ENCODE measurements at regions not wholly inside any gene's neighbourhood (a gene's known extent, or its start where the extent isn't known, plus 50 kb on each side); places are given as distances from the start of the nearest gene placed in this dataset.

DNA sequence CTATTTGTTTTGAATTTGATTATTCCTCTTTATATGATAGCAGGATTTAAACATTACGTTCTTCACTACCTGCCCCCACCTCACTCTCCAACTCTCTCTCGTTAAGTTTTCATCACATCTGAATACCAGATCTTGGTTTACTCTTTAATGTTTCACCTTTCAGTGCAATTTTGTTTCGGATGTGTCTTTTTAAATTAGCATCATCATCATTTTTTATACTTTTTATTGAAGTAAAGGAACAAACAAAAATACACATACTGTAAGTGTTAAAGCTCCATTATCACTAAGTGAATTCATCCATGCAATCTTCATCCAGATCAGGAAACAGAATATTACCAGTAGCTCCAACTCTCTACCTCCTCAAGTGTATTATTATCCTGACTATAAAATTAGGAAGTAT is 310.6 kb downstream of the C3orf38 start:
- TF ChIP-seq, protein P1, sequence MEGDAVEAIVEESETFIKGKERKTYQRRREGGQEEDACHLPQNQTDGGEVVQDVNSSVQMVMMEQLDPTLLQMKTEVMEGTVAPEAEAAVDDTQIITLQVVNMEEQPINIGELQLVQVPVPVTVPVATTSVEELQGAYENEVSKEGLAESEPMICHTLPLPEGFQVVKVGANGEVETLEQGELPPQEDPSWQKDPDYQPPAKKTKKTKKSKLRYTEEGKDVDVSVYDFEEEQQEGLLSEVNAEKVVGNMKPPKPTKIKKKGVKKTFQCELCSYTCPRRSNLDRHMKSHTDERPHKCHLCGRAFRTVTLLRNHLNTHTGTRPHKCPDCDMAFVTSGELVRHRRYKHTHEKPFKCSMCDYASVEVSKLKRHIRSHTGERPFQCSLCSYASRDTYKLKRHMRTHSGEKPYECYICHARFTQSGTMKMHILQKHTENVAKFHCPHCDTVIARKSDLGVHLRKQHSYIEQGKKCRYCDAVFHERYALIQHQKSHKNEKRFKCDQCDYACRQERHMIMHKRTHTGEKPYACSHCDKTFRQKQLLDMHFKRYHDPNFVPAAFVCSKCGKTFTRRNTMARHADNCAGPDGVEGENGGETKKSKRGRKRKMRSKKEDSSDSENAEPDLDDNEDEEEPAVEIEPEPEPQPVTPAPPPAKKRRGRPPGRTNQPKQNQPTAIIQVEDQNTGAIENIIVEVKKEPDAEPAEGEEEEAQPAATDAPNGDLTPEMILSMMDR (IDR thresholded peaks at IDR 0.05 in 4 of 5, conservative IDR thresholded peaks at IDR 0.05 in 1 of 5), result no peak
- TF ChIP-seq POLR2A (IDR thresholded peaks at IDR 0.05), result no peak
